ENCODE measurements at regions not wholly inside any gene's neighbourhood (a gene's known extent, or its start where the extent isn't known, plus 50 kb on each side); places are given as distances from the start of the nearest gene placed in this dataset.

GRCh38 chr4:29277381-29277780, 1442.8 kb upstream of the PCDH7 start:
- no peak for TF ChIP-seq CTCF (IDR thresholded peaks at IDR 0.05; ENCODE audit: borderline replicate concordance)
- Histone ChIP-seq H3K27me3 (ENCODE audit: low read depth) (no peaks in the 10 kb centered on the region), H3K36me3 (no peaks in the 10 kb centered on the region), H3K9me3 (replicated peaks) (no peaks in the 10 kb centered on the region), H3K4me1 (no peaks in the 10 kb centered on the region), H3K27ac (replicated peaks) (no peak overlapping the region), H3K4me3 (no peak overlapping the region)
- intact Hi-C loops (cut with micrococcal nuclease) = no loop called here
- no peak for DNase-seq

GRCh38 chr4:29278585-29278984, 1441.6 kb upstream of the PCDH7 start:
- intact Hi-C loops (cut with micrococcal nuclease) = no loop called here
- Histone ChIP-seq H3K27me3 (ENCODE audit: low read depth) (no peaks in the 10 kb centered on the region), H3K36me3 (no peaks in the 10 kb centered on the region), H3K4me1 (no peaks in the 10 kb centered on the region), H3K27ac (replicated peaks) (no peak overlapping the region), H3K9me3 (replicated peaks) (no peaks in the 10 kb centered on the region), H3K4me3 (no peak overlapping the region)
- TF ChIP-seq CTCF (IDR thresholded peaks at IDR 0.05; ENCODE audit: borderline replicate concordance) = no peak
- no peak for DNase-seq

- DNase-seq = no peak
- TF ChIP-seq CTCF (IDR thresholded peaks at IDR 0.05; ENCODE audit: borderline replicate concordance) = no peak
- Histone ChIP-seq H3K4me1 (no peaks in the 10 kb centered on the region), H3K9me3 (replicated peaks) (peaks cover 5% of the 10 kb centered on the region), H3K27ac (replicated peaks) (no peak overlapping the region), H3K27me3 (ENCODE audit: low read depth) (no peaks in the 10 kb centered on the region), H3K4me3 (no peak overlapping the region), H3K36me3 (no peaks in the 10 kb centered on the region)
- intact Hi-C loops (cut with micrococcal nuclease) = no loop called here
Observed at GRCh38 chr4:29289118-29289517, 1431.1 kb upstream of the PCDH7 start.

GRCh38 chr4:29295280-29295679, 1424.9 kb upstream of the PCDH7 start:
- Histone ChIP-seq H3K27me3 (ENCODE audit: low read depth) (no peaks in the 10 kb centered on the region), H3K4me3 (no peak overlapping the region), H3K27ac (replicated peaks) (no peak overlapping the region), H3K36me3 (no peaks in the 10 kb centered on the region), H3K9me3 (replicated peaks) (peaks cover 5% of the 10 kb centered on the region), H3K4me1 (peaks cover 4% of the 10 kb centered on the region)
- no peak for DNase-seq
- TF ChIP-seq CTCF (IDR thresholded peaks at IDR 0.05; ENCODE audit: borderline replicate concordance) = no peak
- intact Hi-C loops (cut with micrococcal nuclease) = no loop called here

GRCh38 chr4:29304595-29304994, 1415.6 kb upstream of the PCDH7 start:
- H3K36me3 ChIP-seq = no peaks in the 10 kb centered on the region
- intact Hi-C loops (cut with micrococcal nuclease) = no loop called here
- TF ChIP-seq CTCF (IDR thresholded peaks at IDR 0.05; ENCODE audit: borderline replicate concordance) = no peak
- no peak overlapping the region for H3K27ac ChIP-seq (replicated peaks)
- no peak for DNase-seq
- no peak overlapping the region for H3K4me3 ChIP-seq
- H3K4me1 ChIP-seq = no peaks in the 10 kb centered on the region
- H3K9me3 ChIP-seq (replicated peaks) = no peaks in the 10 kb centered on the region
- H3K27me3 ChIP-seq (ENCODE audit: low read depth) = no peaks in the 10 kb centered on the region

- no peak for DNase-seq
- no peak overlapping the region for H3K27ac ChIP-seq (replicated peaks)
- H3K9me3 ChIP-seq (replicated peaks) = no peaks in the 10 kb centered on the region
- intact Hi-C loops (cut with micrococcal nuclease) = no loop called here
- no peaks in the 10 kb centered on the region for H3K36me3 ChIP-seq
- no peaks in the 10 kb centered on the region for H3K4me1 ChIP-seq
- no peak overlapping the region for H3K4me3 ChIP-seq
- H3K27me3 ChIP-seq (ENCODE audit: low read depth) = no peaks in the 10 kb centered on the region
- no peak for TF ChIP-seq CTCF (IDR thresholded peaks at IDR 0.05; ENCODE audit: borderline replicate concordance)
Observed at GRCh38 chr4:29307256-29307655, 1412.9 kb upstream of the PCDH7 start.
